ENCODE measurements at regions not wholly inside any gene's neighbourhood (a gene's known extent, or its start where the extent isn't known, plus 50 kb on each side); places are given as distances from the start of the nearest gene placed in this dataset.

DNA sequence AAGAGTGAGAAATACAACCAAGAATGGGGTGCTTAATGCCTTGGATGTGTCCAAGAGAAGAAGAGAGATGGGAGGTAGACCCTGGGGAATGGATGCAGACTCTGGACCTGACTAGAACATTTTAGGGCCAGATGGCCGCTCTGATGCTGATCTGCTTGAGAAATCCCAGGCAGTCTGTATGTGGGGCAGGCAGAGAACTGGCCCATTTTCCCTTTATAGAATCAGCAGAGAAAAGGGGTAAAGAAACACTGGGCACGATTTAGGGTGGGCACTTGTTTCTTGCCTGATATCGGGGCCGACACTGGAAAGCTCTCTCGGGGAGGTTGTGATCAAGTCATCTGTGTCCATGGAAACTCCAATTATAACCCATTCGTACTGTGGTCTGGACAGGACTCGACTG, 118.5 kb upstream of the FSTL4 start:
- TF ChIP-seq, protein P1, sequence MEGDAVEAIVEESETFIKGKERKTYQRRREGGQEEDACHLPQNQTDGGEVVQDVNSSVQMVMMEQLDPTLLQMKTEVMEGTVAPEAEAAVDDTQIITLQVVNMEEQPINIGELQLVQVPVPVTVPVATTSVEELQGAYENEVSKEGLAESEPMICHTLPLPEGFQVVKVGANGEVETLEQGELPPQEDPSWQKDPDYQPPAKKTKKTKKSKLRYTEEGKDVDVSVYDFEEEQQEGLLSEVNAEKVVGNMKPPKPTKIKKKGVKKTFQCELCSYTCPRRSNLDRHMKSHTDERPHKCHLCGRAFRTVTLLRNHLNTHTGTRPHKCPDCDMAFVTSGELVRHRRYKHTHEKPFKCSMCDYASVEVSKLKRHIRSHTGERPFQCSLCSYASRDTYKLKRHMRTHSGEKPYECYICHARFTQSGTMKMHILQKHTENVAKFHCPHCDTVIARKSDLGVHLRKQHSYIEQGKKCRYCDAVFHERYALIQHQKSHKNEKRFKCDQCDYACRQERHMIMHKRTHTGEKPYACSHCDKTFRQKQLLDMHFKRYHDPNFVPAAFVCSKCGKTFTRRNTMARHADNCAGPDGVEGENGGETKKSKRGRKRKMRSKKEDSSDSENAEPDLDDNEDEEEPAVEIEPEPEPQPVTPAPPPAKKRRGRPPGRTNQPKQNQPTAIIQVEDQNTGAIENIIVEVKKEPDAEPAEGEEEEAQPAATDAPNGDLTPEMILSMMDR (IDR thresholded peaks at IDR 0.05), result no peak
- TF ChIP-seq POLR2A (IDR thresholded peaks at IDR 0.05), result no peak

Measured in thyroid gland (tissue), 4 donors.